ENCODE measurements at regions not wholly inside any gene's neighbourhood (a gene's known extent, or its start where the extent isn't known, plus 50 kb on each side); places are given as distances from the start of the nearest gene placed in this dataset.
"Not testable (repeated sequence)": the region's sequence is repeated elsewhere in the genome, so short reads cannot be mapped to it uniquely, and the experiment has no call there.

DNA sequence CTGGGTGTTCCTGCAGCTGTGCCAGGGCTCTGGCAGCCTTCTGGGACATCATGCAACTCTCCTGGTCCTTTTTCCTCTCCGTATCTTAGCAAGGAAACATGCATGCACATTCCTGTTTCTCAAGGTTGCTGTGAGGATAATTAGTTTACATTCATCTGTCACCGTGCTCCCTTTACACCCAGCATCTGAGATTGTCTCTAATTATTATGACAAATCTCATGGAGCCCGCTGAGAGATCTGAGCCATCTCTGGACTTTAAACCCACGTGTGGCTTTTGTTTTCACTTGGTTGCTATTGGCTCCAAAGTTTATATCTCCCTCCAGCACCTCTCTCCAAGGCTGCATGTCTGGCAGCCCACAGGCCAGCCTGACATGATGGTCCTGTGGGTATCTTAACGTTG is 167.6 kb downstream of the UNC5CL start:
- Histone ChIP-seq H3K9me1 (ENCODE audit: control insufficient read depth, insufficient read depth, low read length) (no peaks in the 10 kb centered on the region), H4K20me1 (replicated peaks; ENCODE audit: control insufficient read depth, insufficient read depth, low read length) (0 out of 2 replicates have a peak, but pooled peaks cover 4% of the 10 kb centered on the region), H3K4me1 (replicated peaks in 1 of 2; ENCODE audit: control insufficient read depth in 2 of 2, insufficient read depth in 2 of 2, low read length in 2 of 2) (no peaks in the 10 kb centered on the region), H3K9me3 (replicated peaks; ENCODE audit: control insufficient read depth, insufficient read depth, low read depth, low read length) (no peaks in the 10 kb centered on the region), H3K9ac (ENCODE audit: insufficient read depth in 1 of 2, low read depth in 2 of 2, low read length in 2 of 2) (no peak overlapping the region), H3K4me2 (ENCODE audit: insufficient read depth, low read length) (no peak overlapping the region), H2AFZ (ENCODE audit: low read depth, low read length) (no peak overlapping the region), H3K36me3 (ENCODE audit: control insufficient read depth, insufficient read depth, low read length) (no peaks in the 10 kb centered on the region), H3K27ac (ENCODE audit: extremely low read depth, low read depth, low read length) (no peak overlapping the region), H3K4me3 (no peak overlapping the region), H3K79me2 (ENCODE audit: control insufficient read depth, insufficient read depth, low read length) (no peaks in the 10 kb centered on the region), H3K27me3 (ENCODE audit: control insufficient read depth in 2 of 2, insufficient read depth in 2 of 2, low read length in 2 of 2) (peaks cover 8 to 20% of the 10 kb centered on the region in 2 experiments; a peak in 4 of 5 replicates)
- in situ Hi-C loops (cut with MboI) (no loop called here), intact Hi-C loops (cut with micrococcal nuclease) (no loop called here)
- DNase-seq (ENCODE audit: extremely low read depth in 1 of 4, low spot score in 3 of 4) (no peak), FAIRE-seq (no peak), ATAC-seq (no peak)
- 0% methylated on average over 5 of the region's 5 CpGs for WGBS (ENCODE audit: insufficient coverage, low coverage, missing lambda C conversion rate)
- TF ChIP-seq BRD9 (IDR thresholded peaks at IDR 0.05; ENCODE audit: low read depth, partially characterized antibody) (no peak), ZNF830 (CRISPR knock-in tag; IDR thresholded peaks at IDR 0.05) (no peak), MTA3 (IDR thresholded peaks at IDR 0.05; ENCODE audit: borderline replicate concordance) (no peak), NCOA1 (IDR thresholded peaks at IDR 0.05; ENCODE audit: low read depth) (no peak)
- TF ChIP-seq, protein P1, sequence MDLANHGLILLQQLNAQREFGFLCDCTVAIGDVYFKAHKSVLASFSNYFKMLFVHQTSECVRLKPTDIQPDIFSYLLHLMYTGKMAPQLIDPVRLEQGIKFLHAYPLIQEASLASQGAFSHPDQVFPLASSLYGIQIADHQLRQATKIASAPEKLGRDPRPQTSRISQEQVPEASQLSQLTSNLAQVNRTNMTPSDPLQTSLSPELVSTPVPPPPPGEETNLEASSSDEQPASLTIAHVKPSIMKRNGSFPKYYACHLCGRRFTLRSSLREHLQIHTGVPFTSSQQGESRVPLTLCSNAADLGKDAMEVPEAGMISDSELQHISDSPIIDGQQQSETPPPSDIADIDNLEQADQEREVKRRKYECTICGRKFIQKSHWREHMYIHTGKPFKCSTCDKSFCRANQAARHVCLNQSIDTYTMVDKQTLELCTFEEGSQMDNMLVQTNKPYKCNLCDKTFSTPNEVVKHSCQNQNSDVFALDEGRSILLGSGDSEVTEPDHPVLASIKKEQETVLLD (IDR thresholded peaks at IDR 0.05), result no peak
- TF ChIP-seq, protein P2, sequence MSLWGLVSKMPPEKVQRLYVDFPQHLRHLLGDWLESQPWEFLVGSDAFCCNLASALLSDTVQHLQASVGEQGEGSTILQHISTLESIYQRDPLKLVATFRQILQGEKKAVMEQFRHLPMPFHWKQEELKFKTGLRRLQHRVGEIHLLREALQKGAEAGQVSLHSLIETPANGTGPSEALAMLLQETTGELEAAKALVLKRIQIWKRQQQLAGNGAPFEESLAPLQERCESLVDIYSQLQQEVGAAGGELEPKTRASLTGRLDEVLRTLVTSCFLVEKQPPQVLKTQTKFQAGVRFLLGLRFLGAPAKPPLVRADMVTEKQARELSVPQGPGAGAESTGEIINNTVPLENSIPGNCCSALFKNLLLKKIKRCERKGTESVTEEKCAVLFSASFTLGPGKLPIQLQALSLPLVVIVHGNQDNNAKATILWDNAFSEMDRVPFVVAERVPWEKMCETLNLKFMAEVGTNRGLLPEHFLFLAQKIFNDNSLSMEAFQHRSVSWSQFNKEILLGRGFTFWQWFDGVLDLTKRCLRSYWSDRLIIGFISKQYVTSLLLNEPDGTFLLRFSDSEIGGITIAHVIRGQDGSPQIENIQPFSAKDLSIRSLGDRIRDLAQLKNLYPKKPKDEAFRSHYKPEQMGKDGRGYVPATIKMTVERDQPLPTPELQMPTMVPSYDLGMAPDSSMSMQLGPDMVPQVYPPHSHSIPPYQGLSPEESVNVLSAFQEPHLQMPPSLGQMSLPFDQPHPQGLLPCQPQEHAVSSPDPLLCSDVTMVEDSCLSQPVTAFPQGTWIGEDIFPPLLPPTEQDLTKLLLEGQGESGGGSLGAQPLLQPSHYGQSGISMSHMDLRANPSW (CRISPR knock-in tag; IDR thresholded peaks at IDR 0.05), result no peak
- TF ChIP-seq, protein P3, sequence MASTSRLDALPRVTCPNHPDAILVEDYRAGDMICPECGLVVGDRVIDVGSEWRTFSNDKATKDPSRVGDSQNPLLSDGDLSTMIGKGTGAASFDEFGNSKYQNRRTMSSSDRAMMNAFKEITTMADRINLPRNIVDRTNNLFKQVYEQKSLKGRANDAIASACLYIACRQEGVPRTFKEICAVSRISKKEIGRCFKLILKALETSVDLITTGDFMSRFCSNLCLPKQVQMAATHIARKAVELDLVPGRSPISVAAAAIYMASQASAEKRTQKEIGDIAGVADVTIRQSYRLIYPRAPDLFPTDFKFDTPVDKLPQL (IDR thresholded peaks at IDR 0.05; ENCODE audit: extremely low read depth, insufficient read length), result no peak
- POLR2A ChIA-PET, result no interaction called here
- CTCF ChIA-PET (ENCODE audit: low intra/inter-chr PET ratio), result no interaction called here
- no TSS peak for BruUV-seq (replicated peaks)

DNA sequence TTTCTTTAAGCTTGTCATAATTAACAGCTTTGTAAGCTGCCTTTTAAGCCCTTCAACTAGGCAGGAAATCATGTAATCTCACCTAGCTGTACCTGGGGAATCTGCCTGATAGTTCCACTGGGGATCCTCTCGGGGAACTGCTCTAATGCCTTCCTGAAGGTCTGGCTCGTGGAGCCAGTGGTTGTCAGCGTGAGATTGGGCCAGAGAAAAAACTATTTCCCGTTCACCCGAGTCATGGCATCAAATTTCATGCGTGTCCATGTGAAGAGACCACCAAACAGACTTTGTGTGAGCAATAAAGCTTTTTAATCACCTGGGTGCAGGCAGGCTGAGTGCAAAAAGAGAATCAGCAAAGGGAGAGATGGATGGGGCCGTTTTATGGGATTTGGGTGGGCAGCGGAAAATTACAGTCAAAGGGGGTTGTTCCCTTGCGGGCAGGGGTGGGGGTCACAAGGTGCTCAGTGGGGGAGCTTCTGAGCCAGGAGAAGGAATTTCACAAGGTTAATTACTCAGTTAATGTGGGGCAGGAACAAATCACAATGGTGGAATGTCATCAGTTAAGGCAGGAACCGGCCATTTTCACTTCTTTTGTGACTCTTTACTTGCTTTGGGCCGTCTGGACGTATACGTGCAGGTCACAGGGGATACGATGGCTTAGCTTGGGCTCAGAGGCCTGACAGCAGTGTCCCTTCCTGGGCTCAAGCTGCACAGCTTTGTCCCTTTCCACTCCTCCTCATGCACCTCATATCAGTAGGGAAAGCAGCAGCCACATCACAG is 170.7 kb downstream of the UNC5CL start:
- H2AFZ ChIP-seq (ENCODE audit: low read depth, low read length); ATAC-seq; H3K36me3 ChIP-seq (ENCODE audit: control insufficient read depth, insufficient read depth, low read length); BruUV-seq (replicated peaks); H3K4me1 ChIP-seq (replicated peaks in 1 of 2; ENCODE audit: control insufficient read depth in 2 of 2, insufficient read depth in 2 of 2, low read length in 2 of 2); CTCF ChIA-PET (ENCODE audit: low intra/inter-chr PET ratio); H3K4me3 ChIP-seq; H3K9ac ChIP-seq (ENCODE audit: insufficient read depth in 1 of 2, low read depth in 2 of 2, low read length in 2 of 2); H3K4me2 ChIP-seq (ENCODE audit: insufficient read depth, low read length); H3K9me3 ChIP-seq (replicated peaks; ENCODE audit: control insufficient read depth, insufficient read depth, low read depth, low read length); in situ Hi-C loops (cut with MboI); H3K9me1 ChIP-seq (ENCODE audit: control insufficient read depth, insufficient read depth, low read length); H4K20me1 ChIP-seq (replicated peaks; ENCODE audit: control insufficient read depth, insufficient read depth, low read length); H3K27ac ChIP-seq (ENCODE audit: extremely low read depth, low read depth, low read length); DNase-seq (ENCODE audit: extremely low read depth in 1 of 4, low spot score in 3 of 4); H3K79me2 ChIP-seq (ENCODE audit: control insufficient read depth, insufficient read depth, low read length); intact Hi-C loops (cut with micrococcal nuclease); FAIRE-seq: not testable (repeated sequence)
- 0% methylated on average over 14 of the region's 14 CpGs for WGBS (ENCODE audit: insufficient coverage, low coverage, missing lambda C conversion rate)
- POLR2A ChIA-PET, result interaction anchor here (0.7 kb wide), 1 partner anchor 22 kb away, joined by 4 read pairs; no protein-coding TSS in a partner anchor
- peaks cover 8 to 16% of the 10 kb centered on the region in 2 experiments; a peak in 4 of 5 replicates for H3K27me3 ChIP-seq (ENCODE audit: control insufficient read depth in 2 of 2, insufficient read depth in 2 of 2, low read length in 2 of 2)
